C4-2B (cell line): ENCODE measurements at regions not wholly inside any gene's neighbourhood (a gene's known extent, or its start where the extent isn't known, plus 50 kb on each side); places are given as distances from the start of the nearest gene placed in this dataset.

Source experiments
- H3K27ac ChIP-seq: fragments of 450-650 bp; 2 replicates; pipeline ENCODE4 v1.5.1; 2017
- CTCF ChIP-seq: fragments of 450-650 bp; conservative IDR thresholded peaks from 2 replicates; pipeline ENCODE4 v1.5.1; 2017; ENCODE audit warnings: mild to moderate bottlenecking
- ZFX ChIP-seq: fragments of 450-650 bp; IDR thresholded peaks from 2 replicates; pipeline ENCODE4 v1.6.1; 2017

DNA sequence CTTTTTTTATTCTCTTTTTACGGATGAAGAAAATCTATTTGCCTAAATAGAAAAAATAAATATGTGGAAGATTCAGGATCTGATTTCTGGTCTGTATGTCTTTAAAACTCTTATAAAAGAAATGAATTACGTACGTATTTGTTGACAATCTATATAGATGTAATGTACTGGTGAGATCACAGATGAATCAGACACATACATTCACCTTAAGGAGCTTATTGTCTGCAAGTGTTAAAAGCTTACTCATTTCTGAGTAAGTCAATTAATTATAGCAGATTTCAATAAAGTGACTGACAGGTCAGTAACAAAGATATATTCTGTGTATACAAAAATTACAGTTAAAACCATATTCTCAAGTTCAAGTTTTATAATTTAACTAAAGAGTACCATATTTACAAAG, 66.6 kb upstream of the NAF1 start:
- no peak for TF ChIP-seq CTCF
- no peak for TF ChIP-seq ZFX
- H3K27ac ChIP-seq = no peak overlapping the region

DNA sequence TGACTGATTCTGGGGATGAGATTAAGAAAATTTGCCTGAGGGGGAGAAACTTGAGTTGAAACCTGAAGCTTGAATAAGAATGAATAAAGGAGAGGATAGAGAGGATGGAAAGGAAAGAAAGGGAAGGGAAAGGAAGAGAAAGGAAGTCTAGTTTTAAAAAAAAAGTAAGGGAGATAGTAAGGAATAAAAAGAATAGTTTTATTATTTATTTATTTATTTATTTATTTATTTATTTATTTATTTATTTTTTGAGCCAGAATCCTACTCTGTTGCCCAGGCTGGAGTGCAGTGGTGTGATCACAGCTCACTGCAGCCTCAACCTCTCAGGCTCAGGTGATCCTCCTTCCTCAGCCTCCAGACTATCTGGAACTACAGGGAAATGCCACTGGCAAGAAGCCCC, 62.0 kb upstream of the NAF1 start:
- H3K27ac ChIP-seq = no peak overlapping the region
- TF ChIP-seq ZFX (no peak), CTCF (no peak)

DNA sequence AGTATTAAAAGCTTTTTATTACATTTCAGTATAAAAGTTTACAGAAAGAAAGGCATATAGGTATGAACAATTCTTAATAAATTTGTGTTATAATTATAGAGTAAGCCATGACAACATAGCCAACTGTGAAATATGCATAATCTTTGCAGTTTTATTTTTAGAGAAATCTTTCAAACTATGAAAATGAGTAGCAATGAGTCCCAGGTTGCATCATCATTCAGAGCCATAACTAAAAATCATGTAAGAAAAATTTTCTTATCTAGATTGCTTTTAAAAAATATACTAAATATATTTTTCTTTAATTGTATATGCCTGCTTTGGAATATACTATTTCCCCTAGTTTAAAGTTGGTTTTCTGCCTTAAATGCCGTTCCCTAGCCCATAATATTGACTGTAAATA, 54.8 kb upstream of the NAF1 start:
- TF ChIP-seq CTCF (no peak), ZFX (no peak)

GRCh38 chr4:163217505-163217904, 50.8 kb upstream of the NAF1 start:
- H3K27ac ChIP-seq = no peak overlapping the region
- TF ChIP-seq ZFX (no peak), CTCF (no peak)

More for the DNA sequence above, 54.8 kb upstream of the NAF1 start:
- H3K27ac ChIP-seq = no peak overlapping the region
